GM18873 (cell line): ENCODE measurements at regions not wholly inside any gene's neighbourhood (a gene's known extent, or its start where the extent isn't known, plus 50 kb on each side); places are given as distances from the start of the nearest gene placed in this dataset.

Experiments
- ATAC-seq: cut with Tn5 transposase; IDR thresholded peaks from one replicate; pipeline ENCODE4 v1.9.1; 2021; ENCODE audit warnings: mild to moderate bottlenecking, moderate library complexity, moderate number of reproducible peaks; ENCODE audit not compliant: unreplicated experiment, low FRiP score

- no peak for ATAC-seq
Observed at GRCh38 chr7:110168010-110168409, 922.9 kb upstream of the LRRN3 start.

GRCh38 chr7:110170841-110171240 lies 920.1 kb upstream of the LRRN3 start:
- ATAC-seq, result no peak

- ATAC-seq, result no peak
Observed at GRCh38 chr7:110177463-110177862, 913.5 kb upstream of the LRRN3 start.

GRCh38 chr7:110179037-110179436 lies 911.9 kb upstream of the LRRN3 start:
- no peak for ATAC-seq

GRCh38 chr7:110181768-110182167 lies 909.2 kb upstream of the LRRN3 start:
- no peak for ATAC-seq

- no peak for ATAC-seq
Observed at GRCh38 chr7:110186334-110186733, 904.6 kb upstream of the LRRN3 start.

- ATAC-seq, result no peak
Observed at GRCh38 chr7:110187877-110188554, 902.9 kb upstream of the LRRN3 start.

GRCh38 chr7:110204527-110204926 lies 886.4 kb upstream of the LRRN3 start:
- ATAC-seq, result no peak

GRCh38 chr7:110205899-110206298 lies 885.0 kb upstream of the LRRN3 start:
- no peak for ATAC-seq

- no peak for ATAC-seq
Observed at GRCh38 chr7:110209884-110210283, 881.0 kb upstream of the LRRN3 start.

- ATAC-seq, result no peak
Observed at GRCh38 chr7:110210941-110211608, 879.9 kb upstream of the LRRN3 start.

GRCh38 chr7:110224643-110225042 lies 866.3 kb upstream of the LRRN3 start:
- ATAC-seq, result no peak

- ATAC-seq, result no peak
Observed at GRCh38 chr7:110246118-110246517, 844.8 kb upstream of the LRRN3 start.

- ATAC-seq, result no peak
Observed at GRCh38 chr7:110253093-110253492, 837.8 kb upstream of the LRRN3 start.

GRCh38 chr7:110257673-110258072 lies 833.3 kb upstream of the LRRN3 start:
- ATAC-seq, result no peak

GRCh38 chr7:110262251-110262650 lies 828.7 kb upstream of the LRRN3 start:
- ATAC-seq, result no peak

GRCh38 chr7:110264288-110264687 lies 826.6 kb upstream of the LRRN3 start:
- no peak for ATAC-seq

GRCh38 chr7:110281362-110281761 lies 809.6 kb upstream of the LRRN3 start:
- ATAC-seq, result no peak

- ATAC-seq, result no peak
Observed at GRCh38 chr7:110283056-110283455, 807.9 kb upstream of the LRRN3 start.

- no peak for ATAC-seq
Observed at GRCh38 chr7:110291430-110291829, 799.5 kb upstream of the LRRN3 start.

- no peak for ATAC-seq
Observed at GRCh38 chr7:110296321-110296720, 794.6 kb upstream of the LRRN3 start.

GRCh38 chr7:110307776-110308175 lies 783.2 kb upstream of the LRRN3 start:
- no peak for ATAC-seq
